ENCODE measurements at regions not wholly inside any gene's neighbourhood (a gene's known extent, or its start where the extent isn't known, plus 50 kb on each side); places are given as distances from the start of the nearest gene placed in this dataset.
"Not testable (repeated sequence)": the region's sequence is repeated elsewhere in the genome, so short reads cannot be mapped to it uniquely, and the experiment has no call there.

DNA sequence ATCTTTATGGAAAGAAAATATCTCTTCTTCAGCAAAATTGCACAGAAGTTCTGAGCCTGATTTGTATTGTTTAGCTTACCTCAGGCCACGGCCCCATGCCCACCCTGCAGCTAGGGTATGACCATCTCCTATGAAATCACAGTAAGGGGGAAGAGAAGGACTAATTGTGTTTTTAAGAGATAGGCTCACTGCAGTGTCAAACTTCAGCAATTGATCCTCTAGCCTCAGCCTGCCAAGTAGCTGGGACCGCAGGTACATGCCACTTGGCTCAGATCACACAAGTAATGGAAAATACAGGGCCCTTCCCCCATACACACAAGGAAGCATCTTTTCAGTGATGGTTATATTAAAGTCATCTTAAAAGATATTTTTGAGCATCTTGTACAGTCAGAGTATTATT is 60.0 kb downstream of the DMAC1 start:
- no peak for DNase-seq (ENCODE audit: low read depth, low spot score)

DNA sequence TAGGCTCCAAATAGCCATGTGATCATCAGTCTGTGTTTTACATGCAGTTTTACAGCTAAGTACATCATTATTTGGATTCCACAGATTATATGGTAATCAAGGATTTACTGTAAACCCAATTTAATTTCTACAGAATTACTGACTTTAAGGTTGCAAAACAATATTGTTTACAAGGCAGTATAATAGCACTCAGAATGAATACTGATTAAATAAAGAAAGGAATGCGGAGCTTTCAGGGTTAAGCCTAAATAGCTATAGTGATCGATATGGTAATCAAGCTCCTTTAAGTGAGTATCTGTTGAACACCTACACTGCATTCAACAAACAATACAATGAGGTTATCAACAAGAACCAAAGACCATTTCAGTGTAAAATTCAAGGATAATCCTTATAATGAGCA is 64.3 kb downstream of the DMAC1 start:
- no peak for DNase-seq (ENCODE audit: low read depth, low spot score)

DNA sequence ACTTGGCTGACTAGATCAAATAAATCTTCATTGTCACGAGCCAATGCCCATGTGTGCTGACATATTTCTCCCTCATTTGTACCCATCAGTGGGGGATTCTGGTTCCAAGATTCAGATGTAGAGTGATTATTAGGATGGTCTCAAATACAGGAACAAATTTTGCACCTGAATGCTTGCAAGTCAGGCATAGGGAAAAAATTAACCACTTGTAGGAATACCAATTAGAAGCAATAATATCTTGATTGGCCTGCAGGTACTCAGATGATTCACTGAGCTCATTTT is 69.5 kb downstream of the DMAC1 start:
- DNase-seq (ENCODE audit: low read depth, low spot score): no peak

DNA sequence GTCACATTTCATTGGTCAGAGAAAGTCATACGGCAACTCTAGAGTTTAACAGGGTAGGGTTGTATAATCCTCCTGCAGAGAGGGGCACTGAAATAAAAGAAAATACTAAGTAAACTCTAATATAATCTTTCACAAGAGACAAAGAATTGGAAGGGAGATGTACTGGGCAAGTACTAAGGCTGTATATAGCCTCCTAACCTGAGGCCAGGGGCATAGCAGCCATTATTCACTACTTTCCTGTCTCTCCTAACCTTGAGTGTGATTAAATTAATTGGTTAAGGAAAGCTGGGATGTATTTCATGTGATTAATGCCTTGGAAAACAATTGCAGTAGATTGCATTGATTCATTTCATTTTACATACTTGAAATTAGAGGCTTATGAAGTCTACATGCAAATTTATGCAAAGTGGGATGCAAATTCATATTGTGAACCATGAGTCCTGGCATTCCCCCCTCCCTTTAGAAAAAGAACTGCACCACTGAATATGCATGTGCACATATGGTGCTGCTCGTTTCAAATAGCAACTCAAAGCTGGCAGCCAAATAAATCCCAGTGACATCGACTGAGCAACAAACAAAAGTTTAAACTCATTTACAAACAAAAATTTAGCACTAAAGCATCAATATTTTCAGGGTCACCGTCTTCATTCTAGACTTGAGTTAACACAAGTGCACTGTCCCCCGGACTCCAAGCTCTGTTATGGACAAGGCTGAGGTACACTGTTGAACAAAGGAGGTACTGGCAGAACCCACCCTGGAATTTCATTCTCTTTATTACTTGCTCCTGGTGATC is 70.0 kb downstream of the DMAC1 start:
- no peak for DNase-seq (ENCODE audit: low read depth, low spot score)

DNA sequence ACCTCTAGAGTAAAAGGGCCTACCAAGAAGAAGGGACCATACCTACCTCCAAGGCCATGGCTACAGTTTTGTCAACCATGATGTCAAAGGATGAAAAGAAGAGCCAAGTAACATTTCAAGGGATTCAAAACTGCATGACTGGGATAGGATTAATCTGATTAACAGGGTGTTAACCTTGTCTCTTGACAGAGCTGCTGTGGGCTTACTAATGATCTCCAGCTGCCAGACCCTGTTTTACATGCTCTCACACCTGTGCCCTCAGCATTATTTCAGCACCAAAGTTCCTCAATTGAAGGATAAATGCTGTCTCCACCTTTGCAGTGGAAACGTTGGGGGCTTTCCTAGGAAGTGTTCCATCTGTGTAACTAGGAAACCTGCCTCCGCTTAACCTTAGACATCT is 78.3 kb downstream of the DMAC1 start:
- DNase-seq (ENCODE audit: low read depth, low spot score): no peak

DNA sequence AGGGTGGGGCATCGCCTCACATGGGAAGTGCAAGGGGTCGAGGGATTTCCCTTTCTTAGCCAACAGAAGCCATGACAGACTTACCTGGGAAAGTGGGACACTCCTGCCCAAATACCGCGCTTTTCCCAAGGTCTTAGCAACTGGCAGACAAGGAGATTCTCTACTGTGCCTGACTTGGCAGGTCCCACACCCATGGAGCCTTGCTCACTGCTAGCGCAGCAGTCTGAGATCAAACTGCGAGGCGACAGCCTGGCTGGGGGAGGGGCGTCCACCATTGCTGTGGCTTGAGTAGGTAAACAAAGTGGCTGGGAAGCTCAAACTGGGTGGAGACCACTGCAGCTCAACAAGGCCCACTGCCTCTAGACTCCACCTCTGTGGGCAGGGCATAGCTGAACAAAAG is 86.5 kb downstream of the DMAC1 start:
- DNase-seq (ENCODE audit: low read depth, low spot score): not testable (repeated sequence)

DNA sequence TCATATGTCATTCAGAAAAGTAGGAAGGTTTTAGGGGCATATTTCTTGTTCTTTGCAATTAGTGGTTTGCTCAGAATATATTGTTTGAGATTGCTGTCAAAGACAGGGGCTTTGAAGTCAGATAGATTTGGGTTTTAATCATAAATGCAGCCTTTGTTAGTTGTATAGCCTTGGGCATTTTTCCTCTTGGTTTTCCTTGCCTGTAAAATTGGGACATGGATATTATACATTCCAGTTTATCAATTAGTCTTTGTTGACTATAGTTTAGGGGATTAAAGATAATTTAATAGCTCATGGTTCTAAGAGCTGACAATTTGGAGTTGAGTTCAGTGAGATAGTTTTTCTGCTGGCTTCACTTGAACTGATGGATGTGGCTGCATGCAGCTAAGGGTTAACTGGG is 88.9 kb downstream of the DMAC1 start:
- DNase-seq (ENCODE audit: low read depth, low spot score): no peak

DNA sequence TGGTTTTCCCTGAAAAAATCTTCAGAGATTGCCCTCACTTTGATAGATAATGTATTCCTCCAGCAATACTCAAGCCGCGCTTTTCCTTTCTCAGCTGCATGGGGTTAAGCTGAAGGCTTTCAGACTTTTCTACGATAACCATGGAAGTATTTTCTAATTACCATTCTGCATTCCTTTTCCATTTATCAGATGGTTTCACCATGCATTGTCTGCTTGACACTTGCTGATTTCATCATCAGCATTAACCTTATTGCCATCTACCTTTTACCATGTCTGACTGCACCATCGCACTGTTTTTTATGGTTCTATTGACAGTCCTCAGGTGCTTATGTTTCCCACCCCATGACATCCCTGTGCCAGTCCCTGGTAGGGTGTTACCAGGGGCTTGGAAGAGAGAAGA is 91.6 kb downstream of the DMAC1 start:
- no peak for DNase-seq (ENCODE audit: low read depth, low spot score)

DNA sequence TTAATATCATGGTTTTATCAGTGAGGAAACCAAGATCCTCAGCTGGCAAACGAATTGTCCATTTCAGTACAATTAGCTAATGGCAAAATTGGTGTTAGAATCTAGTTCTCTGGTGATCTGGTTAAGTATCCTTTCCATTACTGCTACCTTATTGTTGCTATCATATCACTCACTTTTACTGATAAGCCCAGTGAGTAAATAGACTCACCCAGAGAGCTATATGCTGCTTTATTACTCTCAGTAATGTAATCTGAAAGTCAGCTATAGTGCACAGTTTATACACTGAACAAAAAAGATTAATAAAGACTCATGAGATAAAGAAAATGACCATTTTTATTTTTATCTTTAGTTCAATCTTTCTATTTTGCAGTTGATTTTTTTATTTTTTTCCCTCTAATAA is 95.0 kb downstream of the DMAC1 start:
- DNase-seq (ENCODE audit: low read depth, low spot score): no peak

DNA sequence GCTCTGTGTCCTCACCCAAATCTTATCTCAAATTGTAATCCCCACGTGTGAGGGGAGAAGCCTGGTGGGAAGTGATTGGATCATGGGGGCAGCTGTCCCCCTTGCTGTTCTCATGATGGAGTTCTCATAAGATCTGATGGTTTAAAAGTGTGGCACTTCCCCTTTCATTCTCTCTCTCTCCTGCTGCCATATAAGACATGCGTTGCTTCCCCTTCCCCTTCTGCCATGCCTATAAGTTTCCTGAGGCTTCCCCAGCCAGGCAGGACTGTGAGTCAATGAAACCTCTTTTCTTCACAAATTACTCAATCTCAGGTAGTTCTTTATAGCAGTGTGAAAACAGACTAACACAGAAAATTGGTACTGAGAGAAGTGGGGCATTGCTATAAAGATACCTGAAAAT is 107.7 kb downstream of the DMAC1 start:
- DNase-seq (ENCODE audit: low read depth, low spot score): no peak

DNA sequence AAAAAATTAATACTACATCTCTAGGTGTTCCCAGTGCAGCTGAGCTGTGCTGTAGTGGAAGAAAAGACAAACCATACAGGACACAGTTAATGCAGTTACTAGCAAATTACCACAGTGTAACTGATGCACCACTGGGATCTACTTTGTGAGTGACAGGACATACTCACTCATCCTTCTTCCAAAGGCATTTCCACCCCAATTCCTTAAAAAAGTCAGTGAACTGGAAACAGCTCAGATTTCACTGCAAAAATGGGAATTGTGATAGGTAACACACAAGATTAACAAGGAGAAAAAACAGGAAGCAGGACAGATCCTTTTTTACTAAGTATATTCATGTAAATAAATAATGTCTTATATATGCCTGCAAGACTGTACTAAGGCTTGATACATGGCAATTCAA is 109.6 kb downstream of the DMAC1 start:
- DNase-seq (ENCODE audit: low read depth, low spot score): no peak

DNA sequence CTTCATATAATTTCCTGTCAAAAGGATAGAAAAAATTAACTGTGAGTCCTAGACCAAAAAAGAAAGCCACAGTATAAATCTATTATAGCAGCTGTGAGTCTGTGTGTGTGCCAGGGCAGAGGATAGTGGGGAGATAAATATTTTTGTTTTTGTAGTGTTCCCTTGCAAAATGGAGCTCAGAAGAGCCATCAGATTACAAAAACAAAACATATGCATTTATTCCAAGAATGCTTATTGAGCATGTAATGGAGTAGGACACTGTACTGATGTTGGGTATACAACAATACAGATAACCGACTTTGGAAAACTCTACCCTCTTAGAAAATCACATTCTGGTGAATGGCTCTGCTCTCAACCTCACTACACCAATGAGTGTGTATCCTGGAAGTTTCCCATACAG is 111.0 kb downstream of the DMAC1 start:
- DNase-seq (ENCODE audit: low read depth, low spot score): no peak

DNA sequence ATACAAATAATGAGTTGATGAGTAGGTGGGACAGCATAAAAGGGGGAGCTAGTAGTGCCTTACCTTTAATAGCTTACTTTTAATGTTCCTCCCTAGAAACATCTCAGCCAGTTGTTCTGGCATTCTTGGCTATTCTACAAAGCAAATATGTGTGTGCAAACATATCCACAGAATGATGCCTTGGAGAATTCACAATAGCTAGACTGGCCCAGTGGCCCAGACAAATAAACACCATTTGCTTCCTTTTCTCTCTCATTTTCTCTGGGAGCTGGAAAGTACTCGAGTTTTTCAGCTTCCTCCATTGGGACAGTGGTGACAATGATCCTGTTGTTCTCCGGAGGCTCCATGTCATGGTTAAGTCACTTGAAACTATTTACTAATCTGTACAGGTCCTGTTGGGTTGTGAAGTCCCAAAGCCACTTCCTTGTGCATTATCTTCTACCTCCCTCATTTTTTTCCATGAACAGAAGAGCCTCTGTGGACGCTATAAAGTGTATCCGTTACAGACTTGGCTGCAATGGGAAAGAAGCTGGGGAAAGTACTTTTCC is 122.9 kb downstream of the DMAC1 start:
- DNase-seq (ENCODE audit: low read depth, low spot score): no peak

DNA sequence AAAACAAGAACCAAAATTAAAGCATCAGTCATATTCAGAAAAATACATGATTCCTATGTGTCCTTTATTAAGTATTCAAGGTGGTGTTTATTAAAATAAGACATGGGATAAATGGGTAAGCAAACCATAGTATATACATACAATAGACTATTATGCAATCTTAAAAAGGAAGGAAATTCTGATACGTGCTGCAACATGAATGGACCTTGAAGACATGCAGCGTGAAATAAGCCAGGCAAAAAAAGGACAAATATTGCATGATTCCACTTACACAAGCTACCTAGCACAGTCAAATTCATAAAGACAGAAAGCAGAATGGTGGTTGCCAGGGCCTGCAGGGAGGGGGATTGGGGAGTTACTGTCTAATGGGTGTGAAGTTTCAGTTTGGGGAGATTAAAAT is 127.7 kb downstream of the DMAC1 start:
- DNase-seq (ENCODE audit: low read depth, low spot score): no peak

DNA sequence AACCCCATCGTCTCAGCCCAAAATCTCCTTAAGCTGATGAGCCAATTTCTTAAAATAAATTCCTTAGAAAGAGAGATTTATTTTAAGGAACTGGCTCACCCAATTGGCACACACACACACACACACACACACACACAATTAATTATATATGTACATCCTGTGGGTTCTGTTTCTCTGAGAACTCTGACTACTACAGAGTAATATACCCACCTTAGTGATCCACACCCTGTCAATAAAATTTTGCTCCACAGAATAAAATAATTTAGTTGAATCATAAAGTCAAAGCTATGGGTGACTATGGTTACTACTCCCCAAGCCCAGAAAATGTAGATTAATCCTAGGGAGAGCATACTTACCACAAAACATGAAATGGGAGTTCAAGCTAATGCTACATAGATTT is 131.0 kb downstream of the DMAC1 start:
- no peak for DNase-seq (ENCODE audit: low read depth, low spot score)

DNA sequence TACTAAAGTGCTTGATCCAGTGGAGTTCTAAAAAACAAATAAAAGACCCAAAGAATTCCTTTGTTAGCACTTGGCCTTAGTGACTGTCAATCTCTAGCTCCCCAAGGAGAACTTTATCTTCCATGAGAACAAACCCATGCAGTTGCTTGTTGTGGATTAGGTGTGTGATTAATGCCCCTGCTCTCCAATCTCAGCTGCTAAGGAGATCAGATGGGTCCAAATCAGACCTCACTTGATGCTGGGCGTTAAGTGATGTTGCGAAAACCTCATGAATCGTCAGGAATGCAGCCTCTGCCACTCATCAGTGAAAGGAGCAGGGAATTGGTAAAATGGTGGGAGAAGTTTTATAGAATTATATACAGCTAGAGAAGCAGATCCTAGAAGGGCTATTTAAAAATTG is 133.7 kb downstream of the DMAC1 start:
- DNase-seq (ENCODE audit: low read depth, low spot score): no peak

DNA sequence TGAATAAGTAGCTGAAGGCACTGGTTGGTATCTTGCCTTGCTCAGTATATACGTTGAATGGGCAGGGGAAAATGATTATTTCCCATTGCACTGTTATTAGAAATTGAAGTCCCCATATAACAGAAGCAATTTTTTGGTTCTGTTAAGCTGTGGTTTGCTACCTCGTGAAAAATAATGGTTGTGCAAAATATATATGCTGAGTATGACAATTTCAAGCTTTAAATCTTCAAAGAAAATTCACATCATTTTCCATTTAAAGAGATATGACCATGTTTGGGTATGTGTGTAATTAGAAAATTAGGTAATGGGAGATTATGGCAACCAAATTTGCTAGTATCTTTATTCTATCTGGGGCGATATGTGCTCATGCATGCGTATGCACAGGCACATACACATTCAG is 139.8 kb downstream of the DMAC1 start:
- DNase-seq (ENCODE audit: low read depth, low spot score): no peak

DNA sequence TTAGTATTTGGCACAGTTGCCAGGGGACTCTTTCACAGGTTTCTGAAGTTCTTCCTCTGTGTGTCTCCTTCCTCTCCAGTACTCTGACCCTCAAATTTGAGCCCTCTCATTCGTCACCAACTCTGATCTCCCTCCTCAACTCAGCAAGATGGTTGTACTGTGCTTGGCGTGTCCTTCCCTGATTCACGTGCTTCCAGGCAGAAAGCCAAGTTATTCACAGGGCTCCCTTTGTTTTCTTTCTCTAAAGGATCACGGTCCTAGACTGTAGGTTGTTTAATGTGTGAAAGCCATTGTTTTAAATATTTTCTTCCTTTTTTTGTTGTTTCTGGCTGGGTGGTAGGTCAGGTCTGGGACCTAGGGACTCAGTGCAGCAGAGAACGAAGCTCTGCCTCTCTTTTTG is 142.9 kb downstream of the DMAC1 start:
- DNase-seq (ENCODE audit: low read depth, low spot score): no peak

DNA sequence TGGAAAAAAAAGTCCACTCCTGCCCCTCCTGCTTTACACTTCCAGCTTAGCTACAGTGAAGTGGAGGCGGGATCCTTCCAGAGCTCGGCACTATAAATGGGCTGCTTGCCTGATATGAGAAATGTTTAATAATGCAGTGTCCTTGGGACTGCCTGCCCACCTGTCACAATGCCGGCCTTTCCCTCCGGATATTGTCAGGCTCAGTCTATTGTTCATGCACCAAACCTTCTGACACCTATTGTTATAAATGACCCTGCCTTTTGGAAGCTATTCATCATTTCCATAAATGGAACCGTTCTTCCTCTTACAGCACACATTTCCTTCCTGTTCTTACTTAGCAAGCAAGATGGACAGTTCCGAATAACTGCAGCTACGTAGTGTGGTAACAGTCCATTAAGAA is 146.3 kb downstream of the DMAC1 start:
- DNase-seq (ENCODE audit: low read depth, low spot score): no peak

DNA sequence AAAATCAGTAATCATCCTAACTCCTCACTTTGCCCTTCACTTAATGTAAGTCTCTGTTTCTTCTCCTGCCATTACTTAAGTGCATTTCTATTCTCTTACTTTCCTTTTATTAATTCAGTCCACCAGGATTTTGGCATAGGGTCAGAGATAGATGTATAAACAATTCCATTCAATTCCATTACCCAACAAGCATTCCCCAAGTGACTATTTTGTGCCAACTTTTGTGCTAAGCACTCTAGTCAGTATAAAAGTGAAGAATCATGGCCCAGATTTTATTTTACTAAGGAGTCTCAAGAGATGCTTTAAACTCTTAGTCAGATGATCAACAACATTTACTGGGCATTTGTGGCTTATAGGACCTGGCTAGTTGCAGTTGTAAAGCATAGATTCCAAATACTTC is 159.3 kb downstream of the DMAC1 start:
- DNase-seq (ENCODE audit: low read depth, low spot score): no peak

DNA sequence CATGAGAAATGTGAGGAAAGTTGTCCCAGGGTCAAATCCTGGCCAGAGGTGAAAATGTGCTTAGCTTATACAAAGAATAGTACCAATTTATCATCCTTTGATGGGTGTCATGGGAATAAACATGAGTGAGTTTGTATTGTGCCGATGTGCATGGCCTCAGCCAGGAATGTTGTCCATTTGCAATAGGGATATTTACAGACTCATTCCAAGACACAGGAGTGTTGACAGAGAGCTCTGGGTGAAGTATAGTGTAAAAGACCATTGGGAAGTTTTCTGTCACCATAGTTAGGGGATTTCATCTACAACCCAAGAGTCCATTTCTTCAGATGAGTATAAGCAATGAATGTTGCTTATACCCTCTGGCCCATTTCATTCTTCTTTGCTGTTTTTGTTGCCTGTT is 160.1 kb downstream of the DMAC1 start:
- DNase-seq (ENCODE audit: low read depth, low spot score): no peak

DNA sequence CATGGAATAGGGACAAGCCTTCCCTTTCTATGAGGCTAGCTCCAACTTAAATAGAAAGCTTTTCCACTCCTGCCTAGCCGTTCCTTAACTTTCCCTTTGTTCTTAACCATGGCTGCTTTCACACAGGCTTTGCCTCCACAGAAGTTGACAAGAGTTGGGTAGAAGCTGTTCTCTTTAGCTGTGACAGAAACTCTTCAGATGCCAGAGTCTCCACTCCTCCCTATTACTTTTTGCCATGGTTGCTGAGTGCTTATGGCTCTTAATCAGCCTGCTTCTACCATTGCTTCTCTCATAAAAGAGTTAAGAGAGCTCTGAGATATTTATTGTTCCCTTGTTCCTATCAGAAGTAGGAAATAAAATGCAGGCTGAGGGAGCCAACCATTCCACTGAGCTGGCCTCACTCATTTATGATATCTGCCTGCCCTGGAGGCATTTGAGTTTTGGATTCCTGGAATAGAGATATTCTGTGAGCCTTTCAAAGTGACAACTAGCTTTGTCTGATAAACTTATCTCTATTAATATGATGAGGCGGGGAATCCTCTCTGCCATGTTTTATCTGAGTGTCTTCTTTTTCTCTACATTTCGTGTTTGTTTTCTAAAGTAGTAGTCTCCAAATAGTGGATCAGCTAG is 162.6 kb downstream of the DMAC1 start:
- DNase-seq (ENCODE audit: low read depth, low spot score): no peak

DNA sequence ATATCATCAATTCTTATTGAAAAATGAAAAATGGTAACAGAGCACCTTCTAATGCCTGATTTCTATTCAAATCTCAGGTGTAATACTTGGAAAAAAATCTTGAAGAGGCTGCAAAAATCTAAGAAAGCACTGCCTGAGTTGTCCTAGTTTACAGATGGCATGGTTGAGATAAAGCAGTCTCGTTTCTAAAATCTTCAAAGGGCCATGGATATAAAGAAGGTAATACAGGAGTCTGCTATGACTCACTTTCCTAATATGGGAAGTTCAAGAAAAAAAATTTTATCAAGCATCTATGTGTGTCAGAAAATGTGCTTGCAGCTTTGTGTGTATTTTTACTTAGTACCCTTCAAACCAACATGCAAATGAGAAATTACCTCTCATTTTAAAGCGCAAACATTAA is 163.3 kb downstream of the DMAC1 start:
- DNase-seq (ENCODE audit: low read depth, low spot score): no peak

DNA sequence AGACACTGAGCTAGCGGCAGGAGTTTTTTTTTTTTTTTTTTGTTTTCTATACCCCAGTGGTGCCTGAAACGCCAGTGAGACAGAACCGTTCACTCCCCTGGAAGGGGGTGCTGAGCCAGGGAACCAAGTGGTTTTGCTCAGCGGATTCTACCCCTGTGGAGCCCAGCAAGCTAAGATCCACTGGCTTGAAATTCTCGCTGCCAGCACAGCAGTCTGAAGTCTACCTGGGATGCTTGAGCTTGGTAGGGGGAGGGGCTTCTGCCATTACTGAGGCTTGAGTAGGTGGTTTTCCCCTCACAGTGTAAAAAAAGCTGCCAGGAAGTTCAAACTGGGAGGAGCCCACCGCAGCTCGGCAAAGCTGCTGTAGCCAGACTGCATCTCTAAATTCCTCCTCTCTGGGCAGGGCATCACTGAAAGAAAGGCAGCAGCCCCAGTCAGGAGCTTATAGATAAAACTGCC is 173.0 kb downstream of the DMAC1 start:
- DNase-seq (ENCODE audit: low read depth, low spot score): not testable (repeated sequence)

Data from smooth muscle cell of the brain vasculature (primary cell).